NT2/D1 (cell line): ENCODE measurements at regions not wholly inside any gene's neighbourhood (a gene's known extent, or its start where the extent isn't known, plus 50 kb on each side); places are given as distances from the start of the nearest gene placed in this dataset.

Experiments
- SUZ12 ChIP-seq: IDR thresholded peaks from 2 replicates; pipeline ENCODE4 v1.6.1; 2011; ENCODE audit not compliant: insufficient read length, insufficient read depth; ENCODE audit errors: extremely low read depth
- YY1 ChIP-seq: IDR thresholded peaks from 2 replicates; pipeline ENCODE4 v1.6.1; 2011; ENCODE audit not compliant: insufficient read length, insufficient read depth
- ZNF274 ChIP-seq: IDR thresholded peaks from 2 replicates; pipeline ENCODE4 v1.6.1; 2011; ENCODE audit warnings: mild to moderate bottlenecking, low read depth, low read length

DNA sequence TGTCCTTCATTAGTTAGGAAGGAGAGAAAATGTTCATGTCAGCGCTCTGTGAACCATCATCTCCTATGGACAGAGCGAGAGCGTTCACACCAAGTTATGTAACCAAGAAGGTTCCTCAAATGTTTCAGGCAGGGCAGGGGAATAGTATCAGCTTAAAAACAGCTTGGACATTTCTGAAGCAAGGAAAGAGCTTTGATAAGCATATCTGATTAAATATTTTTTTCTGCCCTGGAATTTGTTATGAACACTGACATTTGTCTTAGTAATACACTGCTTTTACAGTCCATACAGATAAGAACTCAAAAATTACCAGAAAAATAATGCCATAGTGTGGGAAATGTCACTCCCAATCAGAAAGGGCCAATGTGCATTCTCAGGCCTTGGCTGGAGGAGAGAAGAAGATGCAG is 66.3 kb upstream of the LIFR start:
- TF ChIP-seq YY1 (no peak), SUZ12 (no peak), ZNF274 (no peak)
